HL-60 (cell line): ENCODE measurements at regions not wholly inside any gene's neighbourhood (a gene's known extent, or its start where the extent isn't known, plus 50 kb on each side); places are given as distances from the start of the nearest gene placed in this dataset.

ENCODE experiments used
- GABPA ChIP-seq: IDR thresholded peaks from 2 replicates; pipeline ENCODE4 v1.6.1; 2012; ENCODE audit warnings: low read depth
- POLR2AphosphoS5 ChIP-seq: IDR thresholded peaks from 2 replicates; pipeline ENCODE4 v1.6.1; 2012; ENCODE audit warnings: low read depth
- SPI1 ChIP-seq: IDR thresholded peaks from 2 replicates; pipeline ENCODE4 v1.6.1; 2012; ENCODE audit warnings: low read depth, mild to moderate bottlenecking, borderline replicate concordance
- TF ChIP-seq, protein P1 (sequence below): IDR thresholded peaks from one replicate; pipeline ENCODE4 v1.5.1; 2011; ENCODE audit warnings: low read length, control low read depth, inconsistent platforms; ENCODE audit not compliant: insufficient read depth
- TF ChIP-seq, protein P2 (sequence below): IDR thresholded peaks from 2 replicates; pipeline ENCODE4 v1.6.1; 2012; ENCODE audit warnings: low read depth; ENCODE audit not compliant: insufficient replicate concordance

DNA sequence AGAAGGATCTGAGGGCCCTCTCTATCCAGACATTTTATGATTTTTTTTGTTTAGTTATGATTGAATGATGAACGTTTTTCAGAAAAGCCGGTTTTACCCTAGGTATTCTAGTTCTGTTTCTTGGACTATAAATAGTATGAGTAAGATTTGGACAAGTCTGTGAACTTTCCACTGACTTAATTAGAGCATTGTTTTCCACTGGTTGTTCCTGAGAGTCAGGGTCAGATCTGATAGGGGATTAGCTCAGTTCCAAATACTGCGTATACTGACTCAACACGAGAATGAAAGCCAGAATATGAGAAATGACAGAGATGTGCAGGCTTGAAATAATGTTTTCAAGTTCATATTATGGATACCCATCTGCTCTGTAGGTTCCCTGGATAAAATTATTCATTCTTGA, 361.6 kb downstream of the AEBP2 start:
- TF ChIP-seq, protein P1, sequence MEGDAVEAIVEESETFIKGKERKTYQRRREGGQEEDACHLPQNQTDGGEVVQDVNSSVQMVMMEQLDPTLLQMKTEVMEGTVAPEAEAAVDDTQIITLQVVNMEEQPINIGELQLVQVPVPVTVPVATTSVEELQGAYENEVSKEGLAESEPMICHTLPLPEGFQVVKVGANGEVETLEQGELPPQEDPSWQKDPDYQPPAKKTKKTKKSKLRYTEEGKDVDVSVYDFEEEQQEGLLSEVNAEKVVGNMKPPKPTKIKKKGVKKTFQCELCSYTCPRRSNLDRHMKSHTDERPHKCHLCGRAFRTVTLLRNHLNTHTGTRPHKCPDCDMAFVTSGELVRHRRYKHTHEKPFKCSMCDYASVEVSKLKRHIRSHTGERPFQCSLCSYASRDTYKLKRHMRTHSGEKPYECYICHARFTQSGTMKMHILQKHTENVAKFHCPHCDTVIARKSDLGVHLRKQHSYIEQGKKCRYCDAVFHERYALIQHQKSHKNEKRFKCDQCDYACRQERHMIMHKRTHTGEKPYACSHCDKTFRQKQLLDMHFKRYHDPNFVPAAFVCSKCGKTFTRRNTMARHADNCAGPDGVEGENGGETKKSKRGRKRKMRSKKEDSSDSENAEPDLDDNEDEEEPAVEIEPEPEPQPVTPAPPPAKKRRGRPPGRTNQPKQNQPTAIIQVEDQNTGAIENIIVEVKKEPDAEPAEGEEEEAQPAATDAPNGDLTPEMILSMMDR = no peak
- TF ChIP-seq, protein P2, sequence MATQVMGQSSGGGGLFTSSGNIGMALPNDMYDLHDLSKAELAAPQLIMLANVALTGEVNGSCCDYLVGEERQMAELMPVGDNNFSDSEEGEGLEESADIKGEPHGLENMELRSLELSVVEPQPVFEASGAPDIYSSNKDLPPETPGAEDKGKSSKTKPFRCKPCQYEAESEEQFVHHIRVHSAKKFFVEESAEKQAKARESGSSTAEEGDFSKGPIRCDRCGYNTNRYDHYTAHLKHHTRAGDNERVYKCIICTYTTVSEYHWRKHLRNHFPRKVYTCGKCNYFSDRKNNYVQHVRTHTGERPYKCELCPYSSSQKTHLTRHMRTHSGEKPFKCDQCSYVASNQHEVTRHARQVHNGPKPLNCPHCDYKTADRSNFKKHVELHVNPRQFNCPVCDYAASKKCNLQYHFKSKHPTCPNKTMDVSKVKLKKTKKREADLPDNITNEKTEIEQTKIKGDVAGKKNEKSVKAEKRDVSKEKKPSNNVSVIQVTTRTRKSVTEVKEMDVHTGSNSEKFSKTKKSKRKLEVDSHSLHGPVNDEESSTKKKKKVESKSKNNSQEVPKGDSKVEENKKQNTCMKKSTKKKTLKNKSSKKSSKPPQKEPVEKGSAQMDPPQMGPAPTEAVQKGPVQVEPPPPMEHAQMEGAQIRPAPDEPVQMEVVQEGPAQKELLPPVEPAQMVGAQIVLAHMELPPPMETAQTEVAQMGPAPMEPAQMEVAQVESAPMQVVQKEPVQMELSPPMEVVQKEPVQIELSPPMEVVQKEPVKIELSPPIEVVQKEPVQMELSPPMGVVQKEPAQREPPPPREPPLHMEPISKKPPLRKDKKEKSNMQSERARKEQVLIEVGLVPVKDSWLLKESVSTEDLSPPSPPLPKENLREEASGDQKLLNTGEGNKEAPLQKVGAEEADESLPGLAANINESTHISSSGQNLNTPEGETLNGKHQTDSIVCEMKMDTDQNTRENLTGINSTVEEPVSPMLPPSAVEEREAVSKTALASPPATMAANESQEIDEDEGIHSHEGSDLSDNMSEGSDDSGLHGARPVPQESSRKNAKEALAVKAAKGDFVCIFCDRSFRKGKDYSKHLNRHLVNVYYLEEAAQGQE = no peak
- TF ChIP-seq GABPA (no peak), POLR2AphosphoS5 (no peak), SPI1 (no peak)
